Left kidney (tissue), 1 donor: ENCODE measurements at regions not wholly inside any gene's neighbourhood (a gene's known extent, or its start where the extent isn't known, plus 50 kb on each side); places are given as distances from the start of the nearest gene placed in this dataset.
"Not testable (repeated sequence)": the region's sequence is repeated elsewhere in the genome, so short reads cannot be mapped to it uniquely, and the experiment has no call there.

Source experiments
- DNase-seq: peaks from one replicate; pipeline ENCODE4 v3.0.0-alpha.2; 2013

DNA sequence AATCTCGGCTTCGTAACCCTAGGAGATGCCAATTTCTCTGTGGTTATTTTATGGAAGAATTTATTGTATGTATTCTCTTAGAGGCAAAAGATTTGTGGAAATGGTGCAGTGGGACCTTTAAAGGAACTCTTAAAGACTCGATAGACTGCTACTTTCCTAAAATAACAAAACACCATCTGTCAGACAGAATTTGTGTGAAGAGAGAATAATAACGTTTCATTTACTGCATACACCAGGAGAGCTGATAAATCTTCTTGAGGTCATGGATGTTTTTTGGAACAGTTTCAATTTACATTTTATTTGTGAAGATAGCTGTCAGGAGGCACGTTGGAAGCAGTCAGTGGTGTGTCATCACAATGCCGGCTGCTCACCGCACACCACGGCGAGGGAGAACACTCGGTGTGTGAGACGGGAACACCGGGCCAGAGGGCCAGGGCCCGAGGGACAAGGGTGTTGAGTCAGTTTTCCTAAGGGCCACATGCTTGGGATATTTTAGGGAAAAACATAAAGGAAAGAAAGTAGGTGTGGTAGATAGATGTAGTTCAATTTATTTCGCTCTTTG lies 1681.0 kb upstream of the DDX18 start:
- DNase-seq: no peak

DNA sequence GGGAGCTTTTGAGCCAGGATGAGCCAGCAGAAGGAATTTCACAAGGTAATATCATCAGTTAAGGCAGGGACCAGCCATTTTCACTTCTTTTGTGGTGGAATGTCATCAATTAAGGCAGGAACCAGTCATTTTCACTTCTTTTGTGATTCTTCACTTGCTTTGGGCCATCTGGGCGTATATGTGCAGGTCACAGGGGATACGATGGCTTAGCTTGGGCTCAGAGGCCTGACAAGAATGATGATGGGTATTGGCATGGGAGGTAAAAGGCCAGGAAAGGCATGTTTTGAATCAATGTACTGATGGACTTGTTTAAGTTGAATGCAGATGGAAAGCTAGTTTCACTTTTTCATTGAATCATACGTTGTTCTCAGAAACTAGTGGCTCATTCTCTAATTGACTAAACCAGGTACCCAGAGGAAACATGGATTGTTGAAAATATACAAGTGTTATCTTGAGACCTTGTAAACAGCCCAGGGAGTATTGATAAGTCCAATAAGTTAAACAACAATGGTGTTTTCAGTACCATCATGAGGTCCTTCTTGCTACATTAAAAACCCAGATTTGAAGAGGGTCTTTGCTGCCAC lies 1672.5 kb upstream of the DDX18 start:
- DNase-seq: no peak

DNA sequence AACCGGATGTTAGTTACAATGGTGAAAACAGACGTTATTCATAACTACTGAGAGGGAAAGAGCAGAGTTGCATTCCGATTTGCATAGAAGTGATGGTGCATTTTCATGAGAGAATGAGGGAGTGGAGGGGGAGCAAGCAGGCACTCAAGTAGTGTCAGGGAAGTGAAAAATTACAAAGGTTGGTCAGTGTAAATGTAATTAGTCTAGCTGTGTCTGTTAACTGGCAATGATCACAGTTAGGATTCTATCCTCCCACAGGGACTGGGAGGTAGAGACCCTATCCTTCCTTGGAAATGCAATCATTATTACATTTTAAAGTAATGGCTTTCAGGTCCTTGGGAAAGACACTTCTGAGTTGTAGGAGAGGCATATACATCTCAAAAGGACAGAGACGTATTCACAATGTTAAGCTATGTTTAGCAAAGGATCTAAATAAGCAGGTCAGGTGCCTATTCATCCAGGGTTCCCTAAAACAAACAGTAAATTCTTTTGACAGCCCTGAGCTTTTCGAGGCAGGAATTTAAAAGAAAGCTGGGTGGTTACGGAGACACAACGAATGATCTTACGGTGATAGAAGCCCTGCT lies 1671.8 kb upstream of the DDX18 start:
- no peak for DNase-seq

DNA sequence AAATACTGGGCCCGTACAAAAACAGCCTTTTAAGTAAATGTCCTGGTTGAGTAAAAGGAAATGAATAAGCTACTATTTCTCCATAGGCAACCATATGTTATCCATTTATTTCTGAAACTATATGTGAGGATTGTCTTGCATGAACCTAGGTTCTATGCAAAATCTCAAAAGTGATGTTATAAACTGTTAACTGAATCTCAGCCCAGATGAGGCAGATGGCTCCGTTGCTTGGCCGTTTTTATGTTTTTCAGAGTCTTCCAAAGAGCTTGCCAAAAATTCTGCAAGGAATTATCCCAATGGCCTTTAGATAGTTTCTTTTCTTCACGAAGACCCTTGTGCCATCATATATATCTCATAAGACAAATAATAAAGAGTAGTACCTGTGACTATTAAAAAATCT lies 1669.5 kb upstream of the DDX18 start:
- no peak for DNase-seq

DNA sequence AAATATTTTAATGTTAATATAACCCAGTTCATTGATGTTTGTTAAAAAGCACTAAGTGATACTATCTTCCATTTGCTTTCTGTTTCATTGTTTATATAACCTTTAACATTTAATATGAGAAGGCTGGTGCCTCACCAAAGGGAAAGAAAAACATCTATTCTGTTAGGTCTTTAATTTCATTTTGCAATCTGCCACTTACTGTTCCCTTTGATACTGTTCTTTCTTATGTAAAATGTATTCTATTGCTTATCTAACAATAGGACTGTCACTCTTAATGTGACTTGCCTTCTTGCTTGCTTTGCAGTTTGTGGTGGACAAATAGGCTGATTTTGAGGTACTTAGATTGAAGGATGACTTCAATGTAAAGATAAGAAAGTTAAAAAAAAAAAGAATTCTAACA lies 1666.1 kb upstream of the DDX18 start:
- DNase-seq: no peak

DNA sequence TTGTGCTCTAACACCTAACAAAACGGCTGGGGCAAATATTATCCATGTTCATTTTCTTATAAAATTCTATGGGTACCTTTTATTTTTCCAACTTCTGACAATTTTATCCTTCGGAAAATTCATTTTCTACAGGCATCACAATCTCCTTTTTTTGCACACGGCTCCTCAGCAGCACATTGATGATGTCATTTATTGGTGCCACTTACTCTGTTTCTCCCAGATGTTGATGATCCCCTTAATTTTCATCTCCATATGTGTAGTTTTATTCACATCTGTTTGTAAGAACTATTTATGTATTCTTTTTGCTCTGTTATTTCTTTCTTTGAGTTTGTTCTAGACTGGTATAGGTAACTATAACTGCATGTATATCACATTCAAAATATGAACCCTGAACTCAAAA lies 1660.8 kb upstream of the DDX18 start:
- DNase-seq: no peak

DNA sequence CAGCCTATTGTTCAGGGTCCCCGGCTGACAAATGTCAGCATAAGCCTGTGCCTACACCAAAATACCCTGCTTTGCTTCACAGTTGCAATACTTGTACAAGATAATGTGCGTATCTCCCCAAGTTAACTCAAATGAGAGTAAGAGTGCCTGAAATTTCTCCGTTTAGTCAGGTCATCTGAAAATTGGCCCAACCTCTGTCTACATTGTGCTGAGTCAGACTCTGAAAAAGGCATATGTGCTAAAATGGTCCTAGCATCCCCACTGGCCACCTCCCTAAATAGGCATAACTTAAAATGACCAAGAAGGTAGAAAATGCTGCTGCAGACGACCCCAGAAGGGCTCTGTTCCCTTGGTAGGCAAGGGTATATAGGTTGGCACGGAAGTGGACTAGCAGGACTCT lies 1653.8 kb upstream of the DDX18 start:
- no peak for DNase-seq

DNA sequence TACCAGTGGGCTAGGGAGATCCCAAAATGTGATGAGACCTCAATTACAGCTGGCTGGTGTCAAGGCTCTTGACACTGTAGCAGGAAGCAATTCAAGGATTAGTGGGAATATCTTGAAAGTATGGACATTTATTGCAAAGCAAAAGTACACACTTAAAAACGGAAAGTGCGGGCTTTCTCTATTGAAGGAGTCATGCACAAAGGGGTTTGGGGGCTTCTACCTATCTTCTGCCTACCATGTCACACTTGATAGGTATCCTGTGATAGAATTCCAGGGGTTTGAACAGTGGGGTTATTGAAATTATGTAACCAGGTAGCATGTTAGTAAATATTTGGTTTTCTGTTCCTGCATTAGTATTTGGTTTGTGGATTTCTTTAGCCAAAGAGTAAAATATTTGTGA lies 1652.1 kb upstream of the DDX18 start:
- DNase-seq: no peak

DNA sequence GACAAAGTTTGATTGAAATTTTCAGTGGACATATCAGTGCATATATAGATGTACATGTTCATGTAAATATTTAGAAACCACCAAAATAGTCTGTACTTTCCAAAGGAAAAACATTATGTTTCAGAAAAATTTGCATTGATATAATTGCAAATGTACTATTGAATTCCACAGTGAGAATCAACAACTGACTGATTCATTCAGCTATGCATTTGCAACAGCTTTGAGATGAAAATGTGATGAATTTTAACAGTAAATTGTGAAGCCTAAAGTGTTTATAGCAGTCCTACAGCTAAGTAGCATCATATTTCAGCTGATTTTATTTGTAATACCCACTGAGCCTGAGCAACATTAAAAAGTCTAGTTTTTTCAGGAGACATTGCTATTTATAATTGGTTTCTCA lies 1647.4 kb upstream of the DDX18 start:
- DNase-seq: no peak

DNA sequence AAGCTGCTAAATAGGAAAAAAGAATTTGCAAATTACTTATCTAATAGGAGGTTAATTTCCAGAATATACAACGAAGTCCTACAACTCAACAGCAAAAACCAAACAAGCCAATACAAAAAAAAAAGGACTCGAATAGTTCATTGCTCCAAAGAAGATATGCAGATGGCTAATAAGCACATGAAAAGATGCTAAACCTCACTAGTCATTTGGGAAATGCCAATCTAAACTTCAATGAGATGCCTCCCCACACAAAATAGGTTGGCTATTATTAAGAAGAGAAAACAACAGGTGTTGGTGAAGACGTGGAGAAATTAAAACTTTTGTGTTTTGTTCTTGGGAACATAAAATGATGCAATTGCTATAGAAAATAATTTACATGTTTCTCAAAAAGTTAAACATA lies 1634.4 kb upstream of the DDX18 start:
- DNase-seq: no peak

DNA sequence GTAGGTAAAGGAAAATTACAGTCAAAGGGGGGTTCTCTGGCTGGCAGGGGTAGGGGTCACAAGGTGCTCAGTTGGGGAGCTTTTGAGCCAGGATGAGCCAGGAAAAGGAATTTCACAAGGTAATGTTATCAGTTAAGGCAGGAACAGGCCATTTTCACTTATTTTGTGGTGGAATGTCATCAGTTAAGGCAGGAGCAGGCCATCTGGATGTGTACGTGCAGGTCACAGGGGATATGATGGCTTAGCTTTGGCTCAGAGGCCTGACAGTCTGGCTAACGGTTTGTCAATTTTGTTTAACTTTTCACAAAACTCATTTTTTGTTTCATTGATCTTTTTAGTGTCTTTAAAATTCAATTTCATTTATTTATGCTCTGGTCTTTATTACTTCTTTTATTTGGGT lies 1623.8 kb upstream of the DDX18 start:
- not testable (repeated sequence) for DNase-seq

DNA sequence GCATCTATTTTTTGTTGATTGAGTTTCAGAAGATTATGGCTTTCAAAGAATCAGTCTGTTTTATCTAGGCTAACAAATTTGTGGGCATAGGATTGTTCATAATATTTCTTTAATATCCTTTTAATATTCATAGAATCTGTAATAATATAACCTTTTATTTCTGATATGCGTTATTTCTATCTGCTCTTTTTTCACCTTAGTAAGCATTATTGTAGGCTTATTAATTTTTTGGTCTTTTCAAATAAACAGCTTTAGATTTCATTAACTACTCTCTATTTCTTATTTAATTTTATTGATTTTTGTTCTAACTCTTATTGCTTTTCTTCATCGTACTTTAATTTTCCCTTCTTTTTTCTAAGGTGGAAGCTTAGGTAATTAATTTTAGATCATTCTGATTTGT lies 1614.4 kb upstream of the DDX18 start:
- no peak for DNase-seq

DNA sequence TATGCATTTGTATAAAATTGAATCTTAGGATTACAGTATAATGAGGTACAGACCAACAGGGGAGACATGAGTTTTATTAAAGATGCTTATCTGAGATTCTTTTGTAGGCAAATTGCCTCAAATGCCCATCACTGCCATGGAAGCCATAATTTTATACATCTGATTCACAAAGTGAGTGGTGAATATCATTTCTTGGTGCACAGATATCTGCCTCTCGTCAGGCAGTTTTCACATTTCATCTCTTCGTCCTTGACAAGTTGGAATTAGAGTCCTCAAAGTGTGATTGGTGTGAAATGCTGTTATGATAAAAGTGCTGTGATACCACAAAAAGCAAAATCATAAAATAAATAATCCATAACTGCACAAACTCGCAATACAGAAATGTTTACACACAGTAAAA lies 1602.8 kb upstream of the DDX18 start:
- no peak for DNase-seq

DNA sequence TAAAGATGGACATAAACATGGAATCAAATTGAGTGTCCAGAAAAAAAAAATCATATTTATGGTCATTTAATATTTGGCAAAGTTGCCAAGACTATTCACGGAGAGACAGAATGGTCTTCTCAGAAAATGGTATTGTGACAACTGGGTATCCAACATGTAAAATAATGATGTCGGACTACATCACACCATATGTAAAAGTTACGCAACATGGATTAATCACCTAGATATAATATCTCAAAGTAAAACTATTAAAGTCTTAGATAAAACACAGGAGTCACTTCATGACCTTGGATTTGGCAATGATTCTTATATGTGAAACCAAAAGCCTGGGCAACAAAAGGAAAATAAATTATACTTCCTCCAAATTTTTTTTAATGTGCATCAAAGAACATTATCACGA lies 1591.7 kb upstream of the DDX18 start:
- no peak for DNase-seq

DNA sequence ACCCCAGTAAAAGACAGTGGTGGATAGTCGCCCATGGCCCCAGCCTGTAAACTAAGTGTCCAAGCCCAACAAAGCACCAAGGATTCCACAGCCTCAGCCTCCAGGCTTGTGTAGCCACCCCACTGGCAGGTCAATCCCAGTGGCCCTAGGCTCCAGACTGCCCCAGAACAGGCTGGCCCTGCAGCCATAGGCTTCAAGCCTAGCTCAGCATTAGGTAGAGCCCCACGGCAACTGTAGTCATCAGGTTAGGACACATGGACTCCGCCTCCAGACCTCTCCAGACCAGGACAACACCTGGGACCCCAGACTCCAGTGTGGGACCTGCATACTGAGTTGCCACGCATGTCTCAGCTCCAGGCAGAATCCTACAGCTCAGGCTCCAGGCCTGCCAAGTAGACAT lies 1590.6 kb upstream of the DDX18 start:
- no peak for DNase-seq

DNA sequence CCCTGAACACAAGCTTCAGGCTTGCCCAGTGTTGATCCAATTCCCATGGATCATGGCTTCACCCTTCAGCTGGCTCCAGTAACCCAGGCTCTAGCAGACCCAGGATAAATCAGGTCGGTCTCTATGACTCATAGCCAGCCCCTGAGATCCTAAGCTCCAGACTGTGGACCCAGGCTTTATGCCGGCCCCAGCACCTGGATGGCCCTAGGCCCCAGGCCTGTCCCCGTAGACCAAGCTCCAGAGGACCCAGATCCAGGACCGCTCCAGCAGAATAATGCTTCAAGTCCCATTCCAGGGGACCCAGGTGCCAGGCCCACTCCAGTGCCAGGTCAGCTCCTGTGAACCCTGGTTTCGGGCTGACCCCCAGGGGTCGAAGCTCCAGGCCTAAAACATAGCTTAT lies 1589.9 kb upstream of the DDX18 start:
- DNase-seq: no peak

DNA sequence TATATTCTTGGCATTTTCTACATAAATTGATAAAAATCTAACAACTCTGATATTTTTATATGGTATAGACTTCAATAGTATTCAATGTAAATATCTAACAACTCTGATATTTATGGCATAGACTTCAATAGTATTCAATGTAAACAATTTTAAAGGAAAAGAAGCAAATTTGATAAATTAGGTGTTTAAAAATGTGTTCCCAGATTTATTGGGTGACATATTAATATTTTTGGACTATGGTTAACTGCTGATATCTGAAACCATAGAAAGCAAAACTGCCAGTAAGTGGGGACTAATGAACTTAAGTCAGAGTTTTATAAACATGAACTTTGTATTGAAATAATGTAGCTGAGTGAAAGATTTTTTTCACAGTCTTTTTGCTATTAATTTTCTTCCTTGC lies 1576.0 kb upstream of the DDX18 start:
- no peak for DNase-seq

DNA sequence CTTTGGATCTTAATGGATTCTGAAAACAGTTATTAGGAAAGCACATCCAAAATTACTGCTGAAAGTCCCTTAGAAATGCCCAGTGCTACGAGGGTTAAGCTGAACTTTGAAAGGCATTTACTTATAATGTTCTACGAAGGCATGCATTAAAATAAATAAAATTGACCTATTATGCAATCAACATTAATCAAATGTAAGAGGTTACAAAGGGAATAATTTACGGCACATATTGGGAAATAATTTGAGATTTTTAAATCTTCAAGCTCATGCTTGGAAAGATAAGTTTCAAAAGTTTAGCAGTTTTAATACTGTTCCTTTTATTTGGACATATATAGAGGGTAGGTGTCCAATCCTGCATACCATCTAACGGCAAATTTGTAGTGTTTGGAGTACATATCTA lies 1564.1 kb upstream of the DDX18 start:
- no peak for DNase-seq

DNA sequence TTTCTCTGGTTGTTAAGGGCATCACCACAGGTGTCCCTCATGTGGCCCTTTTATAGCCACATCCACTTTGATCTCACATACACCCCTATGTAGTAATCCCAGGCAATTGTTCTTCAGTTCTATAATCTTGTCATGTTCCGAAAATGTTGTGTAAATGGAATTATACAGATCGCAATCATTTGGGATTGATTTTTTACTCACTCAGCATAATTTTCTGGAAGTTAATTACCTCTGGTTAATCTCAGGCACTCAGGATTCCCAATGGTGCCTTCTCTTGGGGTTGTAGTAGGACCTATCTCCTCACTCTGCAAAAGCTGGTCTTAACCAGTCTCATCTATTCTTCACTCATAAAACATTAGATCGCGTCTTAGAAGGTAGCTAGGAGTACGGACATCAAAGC lies 1549.6 kb upstream of the DDX18 start:
- no peak for DNase-seq

DNA sequence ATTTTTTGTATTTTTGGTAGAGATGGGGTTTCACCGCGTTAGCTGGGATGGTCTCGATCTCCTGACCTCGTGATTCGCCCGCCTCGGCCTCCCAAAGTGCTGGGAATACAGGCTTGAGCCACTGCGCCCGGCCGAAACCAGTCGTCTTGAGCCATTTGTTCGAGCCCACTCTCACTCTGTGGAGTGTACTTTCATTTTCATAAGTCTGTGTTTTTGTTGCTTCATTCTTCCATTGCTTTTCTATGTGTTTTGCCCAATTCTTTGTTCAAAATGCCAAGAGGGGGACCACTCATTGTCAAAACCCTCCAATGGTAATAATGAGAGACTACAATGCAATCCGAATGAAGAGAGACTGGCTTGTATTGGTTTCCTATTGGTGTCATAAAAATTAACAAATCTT lies 1545.5 kb upstream of the DDX18 start:
- DNase-seq: no peak

DNA sequence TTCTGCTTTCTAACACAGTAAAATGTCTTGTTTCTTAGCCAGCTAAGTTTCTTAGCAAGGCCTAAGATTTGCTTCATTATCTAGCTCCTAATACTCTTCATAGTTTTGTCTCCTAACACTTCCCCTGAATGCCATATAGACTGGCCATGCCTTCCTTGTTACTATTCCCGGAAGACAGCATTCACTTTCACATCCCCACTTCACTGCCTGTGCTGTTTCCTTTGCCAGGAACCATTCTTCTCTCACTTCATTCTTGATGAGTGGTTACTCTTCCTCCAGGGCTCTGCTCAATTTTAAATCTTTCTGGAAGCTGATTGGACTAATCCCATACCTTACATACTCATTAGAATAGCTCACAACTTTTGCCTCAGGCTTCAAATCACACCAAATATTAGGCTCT lies 1510.2 kb upstream of the DDX18 start:
- no peak for DNase-seq

DNA sequence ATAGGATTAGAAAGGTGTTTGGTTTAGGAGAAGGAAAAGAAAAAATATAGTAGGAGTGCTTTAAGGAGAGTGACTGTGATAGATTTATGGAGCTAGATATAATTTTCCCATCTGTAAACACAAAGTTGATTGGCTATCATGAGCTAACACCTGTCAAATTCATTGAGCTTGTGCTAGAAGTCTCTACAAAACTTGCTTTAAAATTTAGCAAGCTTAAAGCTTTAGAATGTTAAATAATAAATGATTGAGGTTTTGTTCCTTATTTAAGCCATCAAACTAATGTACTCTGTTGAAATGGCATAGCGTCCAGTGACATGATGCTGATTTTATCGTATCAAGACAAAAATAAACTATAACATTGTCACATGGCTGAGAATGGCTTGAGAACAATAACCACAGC lies 1497.4 kb upstream of the DDX18 start:
- DNase-seq: no peak

DNA sequence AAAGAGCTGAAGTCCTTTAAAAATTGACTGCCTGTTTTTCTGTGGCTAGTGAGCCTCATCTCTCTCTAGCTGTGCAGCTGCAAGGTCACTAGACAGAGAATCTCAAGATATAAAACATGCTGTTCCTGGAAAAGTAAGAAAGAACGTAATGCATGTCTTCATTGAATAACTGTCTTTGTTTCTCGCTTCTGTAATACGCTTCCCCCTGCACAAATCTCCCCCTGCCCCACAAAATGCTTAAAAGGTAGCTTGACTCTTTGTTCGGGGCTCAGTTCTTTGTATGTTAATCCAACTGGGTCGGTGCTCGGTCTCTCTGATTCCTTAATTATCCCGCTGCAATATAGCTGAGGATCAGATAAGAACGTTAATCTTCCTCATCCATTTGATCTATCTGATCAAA lies 1495.9 kb upstream of the DDX18 start:
- DNase-seq: not testable (repeated sequence)

DNA sequence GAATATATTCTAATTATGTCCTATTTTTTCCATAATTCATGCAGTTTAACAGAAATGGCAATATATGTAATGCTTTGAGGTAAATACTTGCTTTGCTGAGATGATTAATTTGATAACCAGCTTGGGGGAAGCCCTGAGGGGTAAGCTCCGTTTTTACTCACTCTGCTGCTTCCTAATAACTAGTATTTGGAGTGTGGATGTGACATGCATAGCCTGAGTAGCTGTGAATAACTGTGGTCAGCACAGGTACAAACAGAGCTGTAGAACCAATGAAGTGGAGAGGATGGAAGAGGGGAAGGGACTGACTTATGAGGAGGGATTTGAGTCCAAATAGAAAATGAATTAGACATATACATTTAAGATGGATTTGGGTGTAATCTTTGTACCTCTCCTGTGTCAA lies 1495.5 kb upstream of the DDX18 start:
- DNase-seq: no peak

DNA sequence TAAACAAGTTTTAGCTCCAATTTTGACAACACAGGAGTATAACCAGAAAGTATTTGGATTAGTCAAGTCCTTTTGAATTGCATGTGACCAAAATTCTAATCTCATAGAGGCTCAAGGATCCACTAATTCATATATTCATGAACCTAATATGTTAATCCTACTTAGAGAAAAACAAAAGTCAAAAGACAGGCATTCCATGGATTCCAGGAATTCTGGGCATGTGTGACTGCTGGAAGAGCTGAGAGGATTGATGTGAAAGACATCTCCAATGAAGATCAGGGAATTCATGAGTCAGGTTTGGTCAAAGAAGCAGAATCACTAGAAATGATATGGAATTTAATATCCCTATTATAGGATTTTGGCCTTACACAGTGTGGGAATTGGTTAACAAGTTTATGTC lies 1494.6 kb upstream of the DDX18 start:
- no peak for DNase-seq
